ENCODE measurements at regions not wholly inside any gene's neighbourhood (a gene's known extent, or its start where the extent isn't known, plus 50 kb on each side); places are given as distances from the start of the nearest gene placed in this dataset.

GRCh38 chr3:22117751-22118346, 366.8 kb upstream of the ZNF385D start:
- DNase-seq: no peak

GRCh38 chr3:22118542-22118941, 367.5 kb upstream of the ZNF385D start:
- DNase-seq: no peak

- no peak for DNase-seq
These were observed 370.2 kb upstream of the ZNF385D start for GRCh38 chr3:22121068-22121701.

- no peak for DNase-seq
These were observed 371.6 kb upstream of the ZNF385D start for GRCh38 chr3:22122567-22122966.

- no peak for DNase-seq
These were observed 378.1 kb upstream of the ZNF385D start for GRCh38 chr3:22129101-22129500.

GRCh38 chr3:22141769-22142168, 390.8 kb upstream of the ZNF385D start:
- DNase-seq: no peak

GRCh38 chr3:22147161-22147560, 396.2 kb upstream of the ZNF385D start:
- DNase-seq: no peak

GRCh38 chr3:22156868-22157267, 405.9 kb upstream of the ZNF385D start:
- DNase-seq: no peak

- DNase-seq: no peak
These were observed 406.8 kb upstream of the ZNF385D start for GRCh38 chr3:22157848-22158247.

GRCh38 chr3:22159004-22159695, 408.1 kb upstream of the ZNF385D start:
- no peak for DNase-seq

GRCh38 chr3:22161315-22161714, 410.3 kb upstream of the ZNF385D start:
- DNase-seq: no peak

- no peak for DNase-seq
These were observed 419.4 kb upstream of the ZNF385D start for GRCh38 chr3:22170370-22170769.

- DNase-seq: no peak
These were observed 422.0 kb upstream of the ZNF385D start for GRCh38 chr3:22172964-22173363.

- DNase-seq: no peak
These were observed 424.9 kb upstream of the ZNF385D start for GRCh38 chr3:22175947-22176346.

- no peak for DNase-seq
These were observed 425.9 kb upstream of the ZNF385D start for GRCh38 chr3:22176911-22177310.

GRCh38 chr3:22189616-22190015, 438.6 kb upstream of the ZNF385D start:
- DNase-seq: no peak

- DNase-seq: no peak
These were observed 448.1 kb upstream of the ZNF385D start for GRCh38 chr3:22199095-22199494.

GRCh38 chr3:22208844-22209243, 457.8 kb upstream of the ZNF385D start:
- DNase-seq: no peak

GRCh38 chr3:22209578-22209977, 458.6 kb upstream of the ZNF385D start:
- no peak for DNase-seq

- no peak for DNase-seq
These were observed 459.7 kb upstream of the ZNF385D start for GRCh38 chr3:22210693-22211092.

- DNase-seq: no peak
These were observed 465.6 kb upstream of the ZNF385D start for GRCh38 chr3:22216601-22217000.

- DNase-seq: no peak
These were observed 474.2 kb upstream of the ZNF385D start for GRCh38 chr3:22225161-22225560.

GRCh38 chr3:22228705-22229104, 477.7 kb upstream of the ZNF385D start:
- DNase-seq: no peak

GRCh38 chr3:22231061-22231460, 480.1 kb upstream of the ZNF385D start:
- DNase-seq: no peak
